ENCODE measurements at regions not wholly inside any gene's neighbourhood (a gene's known extent, or its start where the extent isn't known, plus 50 kb on each side); places are given as distances from the start of the nearest gene placed in this dataset.

- no peak for TF ChIP-seq CTCF (conservative IDR thresholded peaks at IDR 0.05; ENCODE audit: low read depth, low read length)
- no peak for TF ChIP-seq EZH2 (IDR thresholded peaks at IDR 0.05; ENCODE audit: low read length, unreplicated experiment)
Measured at GRCh38 chr4:173735585-173735984, 205.6 kb upstream of the HAND2 start.

Data from PC-3 (cell line).